Left forelimb (tissue), 1 donor: ENCODE measurements at regions not wholly inside any gene's neighbourhood (a gene's known extent, or its start where the extent isn't known, plus 50 kb on each side); places are given as distances from the start of the nearest gene placed in this dataset.

Source experiments
- DNase-seq: peaks from one replicate; pipeline ENCODE4 v3.0.0-alpha.2; 2018; ENCODE audit warnings: low spot score

- no peak for DNase-seq
Measured at GRCh38 chr6:1118287-1118647, 193.6 kb upstream of the FOXQ1 start.

- DNase-seq, result no peak
Measured at GRCh38 chr6:1117530-1118286, 194.2 kb upstream of the FOXQ1 start.

GRCh38 chr6:1116149-1116548 is 195.7 kb upstream of the FOXQ1 start:
- DNase-seq, result no peak

- no peak for DNase-seq
Measured at GRCh38 chr6:1113916-1114540, 197.9 kb upstream of the FOXQ1 start.

GRCh38 chr6:1111361-1111760 is 200.5 kb upstream of the FOXQ1 start:
- no peak for DNase-seq

GRCh38 chr6:1110941-1111349 is 201.0 kb upstream of the FOXQ1 start:
- DNase-seq, result no peak

GRCh38 chr6:1110164-1110563 is 201.7 kb upstream of the FOXQ1 start:
- no peak for DNase-seq

- no peak for DNase-seq
Measured at GRCh38 chr6:1109134-1109533, 202.8 kb upstream of the FOXQ1 start.

- DNase-seq, result no peak
Measured at GRCh38 chr6:1108198-1108597, 203.7 kb upstream of the FOXQ1 start.

GRCh38 chr6:1107578-1107977 is 204.3 kb upstream of the FOXQ1 start:
- no peak for DNase-seq

- no peak for DNase-seq
Measured at GRCh38 chr6:1105833-1106400, 206.0 kb upstream of the FOXQ1 start.

- DNase-seq, result no peak
Measured at GRCh38 chr6:1104988-1105670, 206.8 kb upstream of the FOXQ1 start.

GRCh38 chr6:1103945-1104623 is 207.8 kb upstream of the FOXQ1 start:
- no peak for DNase-seq

- no peak for DNase-seq
Measured at GRCh38 chr6:1103021-1103420, 208.9 kb upstream of the FOXQ1 start.

- DNase-seq, result no peak
Measured at GRCh38 chr6:1100269-1100668, 211.6 kb upstream of the FOXQ1 start.

- no peak for DNase-seq
Measured at GRCh38 chr6:1099264-1099663, 212.6 kb upstream of the FOXQ1 start.

- no peak for DNase-seq
Measured at GRCh38 chr6:1096967-1097765, 214.7 kb upstream of the FOXQ1 start.

- no peak for DNase-seq
Measured at GRCh38 chr6:1094306-1094705, 217.6 kb upstream of the FOXQ1 start.

GRCh38 chr6:1091900-1092299 is 220.0 kb upstream of the FOXQ1 start:
- no peak for DNase-seq

GRCh38 chr6:1089859-1090258 is 222.0 kb upstream of the FOXQ1 start:
- DNase-seq, result no peak

- DNase-seq, result no peak
Measured at GRCh38 chr6:1088492-1089001, 223.4 kb upstream of the FOXQ1 start.
